ENCODE measurements at regions not wholly inside any gene's neighbourhood (a gene's known extent, or its start where the extent isn't known, plus 50 kb on each side); places are given as distances from the start of the nearest gene placed in this dataset.

GRCh38 chr3:106628407-106628806, 748.8 kb upstream of the CCDC54 start:
- H3K27ac ChIP-seq, result no peak overlapping the region
- H3K4me3 ChIP-seq, result no peak overlapping the region
- no peak for TF ChIP-seq CTCF (IDR thresholded peaks at IDR 0.05)
- no peak for DNase-seq (ENCODE audit: low spot score)

GRCh38 chr3:106629215-106629832, 747.9 kb upstream of the CCDC54 start:
- no peak overlapping the region for H3K4me3 ChIP-seq
- no peak for TF ChIP-seq CTCF (IDR thresholded peaks at IDR 0.05)
- no peak for DNase-seq (ENCODE audit: low spot score)
- H3K27ac ChIP-seq, result no peak overlapping the region

GRCh38 chr3:106631373-106632108, 745.7 kb upstream of the CCDC54 start:
- TF ChIP-seq CTCF (IDR thresholded peaks at IDR 0.05), result no peak
- Histone ChIP-seq H3K27ac (no peak overlapping the region), H3K4me3 (no peak overlapping the region)
- DNase-seq (ENCODE audit: low spot score), result no peak

GRCh38 chr3:106635271-106635670, 742.0 kb upstream of the CCDC54 start:
- no peak for TF ChIP-seq CTCF (IDR thresholded peaks at IDR 0.05)
- no peak for DNase-seq (ENCODE audit: low spot score)
- Histone ChIP-seq H3K4me3 (no peak overlapping the region), H3K27ac (no peak overlapping the region)

- Histone ChIP-seq H3K27ac (no peak overlapping the region), H3K4me3 (no peak overlapping the region)
- DNase-seq (ENCODE audit: low spot score), result no peak
- no peak for TF ChIP-seq CTCF (IDR thresholded peaks at IDR 0.05)
These were observed 741.4 kb upstream of the CCDC54 start for GRCh38 chr3:106635826-106636225.

- Histone ChIP-seq H3K4me3 (no peak overlapping the region), H3K27ac (no peak overlapping the region)
- no peak for TF ChIP-seq CTCF (IDR thresholded peaks at IDR 0.05)
- no peak for DNase-seq (ENCODE audit: low spot score)
These were observed 736.9 kb upstream of the CCDC54 start for GRCh38 chr3:106640353-106640752.

GRCh38 chr3:106642161-106642560, 735.1 kb upstream of the CCDC54 start:
- Histone ChIP-seq H3K27ac (no peak overlapping the region), H3K4me3 (no peak overlapping the region)
- DNase-seq (ENCODE audit: low spot score), result no peak
- no peak for TF ChIP-seq CTCF (IDR thresholded peaks at IDR 0.05)
